Esophagus squamous epithelium (tissue), 5 donors: ENCODE measurements at regions not wholly inside any gene's neighbourhood (a gene's known extent, or its start where the extent isn't known, plus 50 kb on each side); places are given as distances from the start of the nearest gene placed in this dataset.

ENCODE experiments used
- DNase-seq: peaks from one replicate; lab custom pipeline; 2025; lab: John Stamatoyannopoulos, UW
- H3K27ac ChIP-seq, 4 donors: fragments of 200-600 bp; sonication (generic); one replicate each; pipeline ENCODE4 v1.5.1; 2016 to 2019; ENCODE audit warnings: mild to moderate bottlenecking in 1 of 4
- H3K27me3 ChIP-seq, 4 donors: fragments of 200-600 bp; sonication (generic); 1 replicate in 3 of 4; 2 replicates in 1 of 4; pipeline versions ENCODE4 v1.5.1 to v1.6.0; 2017 to 2021; ENCODE audit warnings: antibody characterized with exemption in 1 of 4
- H3K36me3 ChIP-seq, 3 donors: fragments of 200-600 bp; sonication (generic); one replicate each; pipeline ENCODE4 v1.5.1; 2016 to 2019
- H3K4me1 ChIP-seq, 3 donors: fragments of 200-600 bp; sonication (generic); one replicate each; pipeline ENCODE4 v1.5.1; 2017 to 2019
- H3K4me3 ChIP-seq, 4 donors: fragments of 200-600 bp; sonication (generic); 1 replicate in 3 of 4; 2 replicates in 1 of 4; pipeline ENCODE4 v1.5.1; 2016 to 2019; ENCODE audit warnings: mild to moderate bottlenecking in 2 of 4, moderate library complexity in 1 of 4
- H3K9me3 ChIP-seq, 3 donors: fragments of 200-600 bp; sonication (generic); one replicate each; pipeline ENCODE4 v1.5.1; 2016 to 2019
- CTCF ChIP-seq, 6 experiments: fragments of 450-650 bp in 4 of 6; fragments of 200-600 bp in 2 of 6; sonication (generic) in 2 of 6; IDR thresholded peaks; one replicate each; pipeline ENCODE4 v1.5.1; 2016 to 2019; ENCODE audit warnings: antibody characterized with exemption in 6 of 6, mild to moderate bottlenecking in 4 of 6, moderate library complexity in 4 of 6
- POLR2A ChIP-seq, 4 donors: fragments of 450-650 bp; IDR thresholded peaks; one replicate each; pipeline ENCODE4 v1.6.1; 2017; ENCODE audit warnings: antibody characterized with exemption in 4 of 4, mild to moderate bottlenecking in 4 of 4, moderate library complexity in 3 of 4
- WGBS, 2 donors: methylation state at CpG; one replicate each; pipeline ENCODE4 v1.1.5; 2018; 5-methylcytosine and 5-hydroxymethylcytosine counted together
- intact Hi-C: fragments of 100-400 bp; cut with DNase I; formaldehyde crosslinking; loops from one replicate; pipeline ENCODE4 v1.15.0; 2022
- donor health status: DM: yes; HTN: yes; CAD: no.

DNA sequence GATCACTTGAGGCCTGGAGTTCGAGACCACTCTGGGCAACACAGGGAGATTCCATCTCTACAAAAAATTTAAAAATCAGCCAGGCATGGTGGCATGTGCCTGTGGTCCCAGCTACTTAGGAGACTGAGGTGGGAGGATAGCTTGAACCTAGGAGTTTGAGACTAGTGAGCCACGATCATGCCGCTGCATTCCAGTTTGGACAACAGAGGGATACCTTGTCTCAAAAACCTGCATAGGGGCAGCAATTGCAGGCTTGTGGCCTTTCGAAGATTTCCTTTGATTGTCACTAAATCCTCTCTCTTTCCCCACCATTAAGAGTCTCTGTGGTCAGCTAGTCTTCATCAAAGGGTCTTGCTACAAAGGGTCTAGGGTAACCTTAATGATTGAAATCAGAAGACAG lies 60.3 kb downstream of the UTRN start:
- DNase-seq = no peak
- Histone ChIP-seq H3K4me1 (peaks cover 33 to 99% (median 73%) of the 10 kb centered on the region in 3 donors), H3K27me3 (no peaks in the 10 kb centered on the region), H3K9me3 (no peaks in the 10 kb centered on the region), H3K4me3 (peak overlapping the region in 1 of 4 donors; percentile 52), H3K27ac (peak overlapping the region; percentile 78 to 83 (median 82)), H3K36me3 (no peaks in the 10 kb centered on the region)
- intact Hi-C loops = no loop called here
- no peak for TF ChIP-seq CTCF (IDR thresholded peaks at IDR 0.05)
- TF ChIP-seq POLR2A (IDR thresholded peaks at IDR 0.05) = no peak
- 84 to 96% methylated on average over 4 of the region's 4 CpGs for WGBS, 2 donors

- Histone ChIP-seq H3K36me3 (no peaks in the 10 kb centered on the region), H3K27me3 (no peaks in the 10 kb centered on the region), H3K9me3 (no peaks in the 10 kb centered on the region), H3K4me3 (no peak overlapping the region), H3K27ac (peak overlapping the region; percentile 16 to 75 (median 56)), H3K4me1 (peaks cover 38 to 99% (median 71%) of the 10 kb centered on the region in 3 donors)
- intact Hi-C loops = no loop called here
- no peak for TF ChIP-seq POLR2A (IDR thresholded peaks at IDR 0.05)
- no peak for TF ChIP-seq CTCF (IDR thresholded peaks at IDR 0.05)
- DNase-seq = no peak
- 52 to 75% methylated on average over 9 to 11 of the region's 11 CpGs for WGBS, 2 donors
Observed at GRCh38 chr6:144346719-144347447, 61.7 kb downstream of the UTRN start.

DNA sequence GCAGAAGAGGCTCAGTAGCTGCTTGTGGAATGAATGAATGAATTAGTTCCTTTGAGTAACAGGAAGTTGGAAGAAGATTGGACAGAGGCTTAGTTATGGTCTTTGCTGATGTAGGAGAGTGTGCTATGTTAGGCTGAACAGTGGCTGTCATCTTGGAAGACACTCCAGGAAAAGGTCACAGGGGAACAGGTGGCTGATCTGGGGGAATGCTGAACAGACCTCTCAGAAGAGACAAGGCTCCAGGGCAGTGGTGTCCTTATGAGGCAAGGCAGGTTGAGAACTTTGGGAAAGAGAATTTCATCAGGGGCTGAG lies 62.3 kb downstream of the UTRN start:
- Histone ChIP-seq H3K27me3 (no peaks in the 10 kb centered on the region), H3K4me3 (no peak overlapping the region), H3K27ac (peak overlapping the region; percentile 16 to 75 (median 56)), H3K4me1 (peaks cover 38 to 99% (median 73%) of the 10 kb centered on the region in 3 donors), H3K9me3 (no peaks in the 10 kb centered on the region), H3K36me3 (no peaks in the 10 kb centered on the region)
- TF ChIP-seq POLR2A (IDR thresholded peaks at IDR 0.05) (no peak), CTCF (IDR thresholded peaks at IDR 0.05) (no peak)
- intact Hi-C loops = no loop called here
- DNase-seq = no peak

DNA sequence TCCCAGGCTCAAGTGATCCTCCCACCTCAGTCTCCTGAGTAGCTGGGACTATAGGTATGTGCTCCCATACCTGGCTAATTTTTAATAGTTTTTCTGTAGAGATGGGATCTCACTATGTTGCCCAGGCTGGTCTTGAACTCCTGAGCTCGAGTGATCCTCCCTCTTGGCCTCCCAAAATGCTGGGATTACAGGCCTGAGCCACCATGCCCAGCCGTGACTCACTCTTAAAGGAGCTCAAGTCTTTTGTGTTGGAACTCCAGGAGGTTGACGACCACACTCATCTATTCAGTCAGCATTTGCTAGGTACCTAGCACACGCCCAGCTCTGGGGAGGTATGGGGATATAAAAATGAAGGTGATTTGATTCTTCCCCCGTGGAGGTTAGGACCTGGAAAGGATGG lies 62.8 kb downstream of the UTRN start:
- Histone ChIP-seq H3K27ac (peak overlapping the region in 2 of 4 donors; percentile 69 to 75), H3K9me3 (no peaks in the 10 kb centered on the region), H3K27me3 (no peaks in the 10 kb centered on the region), H3K36me3 (no peaks in the 10 kb centered on the region), H3K4me3 (no peak overlapping the region), H3K4me1 (peaks cover 38 to 99% (median 71%) of the 10 kb centered on the region in 3 donors)
- DNase-seq = no peak
- intact Hi-C loops = no loop called here
- TF ChIP-seq POLR2A (IDR thresholded peaks at IDR 0.05) (no peak), CTCF (IDR thresholded peaks at IDR 0.05) (no peak)
- 53 to 72% methylated on average over 4 to 5 of the region's 5 CpGs for WGBS, 2 donors

GRCh38 chr6:144349690-144350527 lies 64.8 kb downstream of the UTRN start:
- no peaks in the 10 kb centered on the region for H3K9me3 ChIP-seq
- TF ChIP-seq POLR2A (IDR thresholded peaks at IDR 0.05) = no peak
- TF ChIP-seq CTCF (IDR thresholded peaks at IDR 0.05) = no peak
- peak overlapping the region in 1 of 4 donors; percentile 31 for H3K4me3 ChIP-seq
- H3K36me3 ChIP-seq = no peaks in the 10 kb centered on the region
- intact Hi-C loops = no loop called here
- 10 to 13% methylated on average over 8 of the region's 8 CpGs for WGBS, 2 donors
- no peak for DNase-seq
- H3K4me1 ChIP-seq = peaks cover 27 to 99% (median 55%) of the 10 kb centered on the region in 3 donors
- no peaks in the 10 kb centered on the region for H3K27me3 ChIP-seq
- peak overlapping the region; percentile 52 to 75 (median 72) for H3K27ac ChIP-seq
